Gastrocnemius medialis (tissue), 4 donors: ENCODE measurements at regions not wholly inside any gene's neighbourhood (a gene's known extent, or its start where the extent isn't known, plus 50 kb on each side); places are given as distances from the start of the nearest gene placed in this dataset.
A peak's percentile ranks its signal among the peaks of the same experiment; 100 is the strongest.
"Not testable (repeated sequence)": the region's sequence is repeated elsewhere in the genome, so short reads cannot be mapped to it uniquely, and the experiment has no call there.

Source experiments
- ATAC-seq, 2 donors: fragments of 150-250 bp; one replicate each; pipeline ENCODE4 v1.9.1; 2016
- DNase-seq, 2 donors: peaks; one replicate each; pipeline ENCODE4 v3.0.0-alpha.2; 2019
- H3K27ac ChIP-seq, 4 donors: fragments of 200-600 bp; sonication (generic); 1 replicate in 1 of 4; 2 replicates in 3 of 4; pipeline ENCODE4 v1.5.1; 2016 to 2018; ENCODE audit warnings: mild to moderate bottlenecking in 2 of 4, moderate library complexity in 1 of 4
- H3K27me3 ChIP-seq, 3 donors: fragments of 200-600 bp; sonication (generic) in 2 of 3; 1 replicate in 1 of 3; 2 replicates in 2 of 3; pipeline versions ENCODE4 v1.5.1 to v1.6.0; 2016 to 2019; ENCODE audit warnings: mild to moderate bottlenecking in 1 of 3, moderate library complexity in 1 of 3
- H3K36me3 ChIP-seq, 2 donors: fragments of 200-600 bp; sonication (generic) in 1 of 2; one replicate each; pipeline ENCODE4 v1.5.1; 2017 to 2018
- H3K4me1 ChIP-seq, 2 donors: fragments of 200-600 bp; sonication (generic) in 1 of 2; one replicate each; pipeline ENCODE4 v1.5.1; 2016 to 2017; ENCODE audit warnings: mild to moderate bottlenecking in 2 of 2
- H3K4me3 ChIP-seq, 4 donors: fragments of 200-600 bp; sonication (generic) in 3 of 4; 1 replicate in 1 of 4; 2 replicates in 3 of 4; pipeline ENCODE4 v1.5.1; 2016 to 2019; ENCODE audit warnings: mild to moderate bottlenecking in 2 of 4
- H3K9me3 ChIP-seq, 3 donors: fragments of 200-600 bp; sonication (generic) in 2 of 3; 1 replicate in 1 of 3; 2 replicates in 2 of 3; pipeline ENCODE4 v1.5.1; 2016 to 2019
- POLR2A ChIP-seq, 2 donors: fragments of 450-650 bp; IDR thresholded peaks; one replicate each; pipeline ENCODE4 v1.6.1; 2017; ENCODE audit warnings: antibody characterized with exemption in 2 of 2, mild to moderate bottlenecking in 2 of 2, moderate library complexity in 2 of 2
- in situ Hi-C, 4 donors: fragments of 200-750 bp; cut with MboI; loops; one replicate each; pipeline versions ENCODE4 v1.15.0 to v1.8.0; 2017; ENCODE audit warnings: low sequenced_read_pairs in 4 of 4
- intact Hi-C: fragments of 100-400 bp; cut with DNase I; formaldehyde crosslinking; loops from one replicate; pipeline ENCODE4 v1.15.1; 2023; ENCODE audit warnings: low total_unique reads
- TF ChIP-seq, protein P1 (sequence below), 5 experiments: fragments of 450-650 bp in 3 of 5; fragments of 200-600 bp in 2 of 5; sonication (generic) in 2 of 5; IDR thresholded peaks in 4 of 5; conservative IDR thresholded peaks in 1 of 5; 1 replicate in 4 of 5; 2 replicates in 1 of 5; pipeline ENCODE4 v1.5.1; 2016 to 2019; ENCODE audit warnings: antibody characterized with exemption in 5 of 5, mild to moderate bottlenecking in 3 of 5, moderate library complexity in 3 of 5

DNA sequence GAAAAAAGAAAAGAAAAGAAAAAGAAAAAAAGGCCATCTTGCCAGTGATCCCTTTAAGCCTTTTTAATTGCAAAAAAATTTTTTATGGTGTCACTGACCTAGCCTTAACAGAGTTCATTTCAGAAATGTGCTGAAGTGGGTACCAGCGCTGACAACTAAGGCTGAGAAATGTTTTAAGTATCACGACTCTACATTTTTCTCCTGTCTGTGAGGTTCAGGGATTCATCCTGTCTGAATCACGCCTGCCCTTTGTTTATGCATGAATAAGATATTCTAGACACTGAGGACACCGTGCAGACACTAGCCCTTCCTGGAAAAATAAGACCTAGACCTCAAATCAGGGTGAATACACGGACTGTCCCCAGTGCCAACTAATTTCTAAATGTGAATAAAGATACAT is 154.4 kb upstream of the NOCT start:
- no peaks in the 10 kb centered on the region for H3K36me3 ChIP-seq
- H3K27me3 ChIP-seq, result no peaks in the 10 kb centered on the region
- H3K9me3 ChIP-seq, result no peaks in the 10 kb centered on the region
- in situ Hi-C loops, result loop anchor here in 1 of 4 donors (25.0 kb wide), 1 partner anchor 1049 kb away; no protein-coding TSS in a partner anchor
- TF ChIP-seq, protein P1, sequence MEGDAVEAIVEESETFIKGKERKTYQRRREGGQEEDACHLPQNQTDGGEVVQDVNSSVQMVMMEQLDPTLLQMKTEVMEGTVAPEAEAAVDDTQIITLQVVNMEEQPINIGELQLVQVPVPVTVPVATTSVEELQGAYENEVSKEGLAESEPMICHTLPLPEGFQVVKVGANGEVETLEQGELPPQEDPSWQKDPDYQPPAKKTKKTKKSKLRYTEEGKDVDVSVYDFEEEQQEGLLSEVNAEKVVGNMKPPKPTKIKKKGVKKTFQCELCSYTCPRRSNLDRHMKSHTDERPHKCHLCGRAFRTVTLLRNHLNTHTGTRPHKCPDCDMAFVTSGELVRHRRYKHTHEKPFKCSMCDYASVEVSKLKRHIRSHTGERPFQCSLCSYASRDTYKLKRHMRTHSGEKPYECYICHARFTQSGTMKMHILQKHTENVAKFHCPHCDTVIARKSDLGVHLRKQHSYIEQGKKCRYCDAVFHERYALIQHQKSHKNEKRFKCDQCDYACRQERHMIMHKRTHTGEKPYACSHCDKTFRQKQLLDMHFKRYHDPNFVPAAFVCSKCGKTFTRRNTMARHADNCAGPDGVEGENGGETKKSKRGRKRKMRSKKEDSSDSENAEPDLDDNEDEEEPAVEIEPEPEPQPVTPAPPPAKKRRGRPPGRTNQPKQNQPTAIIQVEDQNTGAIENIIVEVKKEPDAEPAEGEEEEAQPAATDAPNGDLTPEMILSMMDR (IDR thresholded peaks at IDR 0.05 in 4 of 5, conservative IDR thresholded peaks at IDR 0.05 in 1 of 5), result no peak
- no peak for TF ChIP-seq POLR2A (IDR thresholded peaks at IDR 0.05)
- H3K27ac ChIP-seq, result no peak overlapping the region
- H3K4me3 ChIP-seq, result no peak overlapping the region
- ATAC-seq, result no peak
- no peaks in the 10 kb centered on the region for H3K4me1 ChIP-seq
- no peak for DNase-seq
- intact Hi-C loops, result no loop called here

DNA sequence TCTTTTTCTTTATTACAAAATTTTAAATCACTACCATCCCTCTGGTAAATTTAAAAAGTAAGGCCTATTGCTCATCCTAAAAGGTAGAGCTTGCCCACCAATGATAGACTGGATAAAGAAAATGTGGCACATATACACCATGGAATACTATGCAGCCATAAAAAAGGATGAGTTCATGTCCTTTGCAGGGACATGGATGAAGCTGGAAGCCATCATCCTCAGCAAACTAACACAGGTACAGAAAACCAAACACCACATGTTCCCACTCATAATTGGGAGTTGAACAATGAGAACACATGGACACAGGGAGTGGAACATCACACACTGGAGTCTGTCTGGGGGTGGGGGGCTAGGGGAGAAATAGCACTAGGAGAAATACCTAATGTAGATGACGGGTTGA is 155.2 kb upstream of the NOCT start:
- intact Hi-C loops, ATAC-seq, H3K36me3 ChIP-seq, H3K4me1 ChIP-seq, DNase-seq, H3K4me3 ChIP-seq, H3K27me3 ChIP-seq, H3K27ac ChIP-seq, H3K9me3 ChIP-seq: not testable (repeated sequence)
- in situ Hi-C loops, result loop anchor here in 1 of 4 donors (25.0 kb wide), 1 partner anchor 1048 kb away; no protein-coding TSS in a partner anchor

DNA sequence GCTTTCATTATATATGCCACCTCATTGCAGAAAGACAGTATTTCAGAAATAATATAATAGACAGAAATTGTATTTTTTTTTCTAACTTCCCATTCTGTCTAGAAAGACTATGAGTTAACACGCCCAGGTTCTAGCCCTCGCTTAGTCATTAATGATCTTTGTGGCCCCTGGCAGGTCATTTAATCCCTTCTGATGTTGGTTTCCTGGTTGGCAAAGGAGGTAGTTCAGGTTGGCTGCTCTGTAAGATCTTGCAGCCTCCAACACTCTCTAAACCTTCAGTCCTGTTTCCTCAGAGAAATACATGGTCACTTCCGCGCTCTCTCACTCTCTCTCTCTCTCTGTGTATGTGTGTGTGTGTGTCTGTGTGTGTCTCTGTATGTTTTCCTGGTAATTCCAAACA is 156.3 kb upstream of the NOCT start:
- Histone ChIP-seq H3K36me3 (no peaks in the 10 kb centered on the region), H3K27ac (no peak overlapping the region), H3K4me1 (no peaks in the 10 kb centered on the region), H3K9me3 (no peaks in the 10 kb centered on the region), H3K27me3 (no peaks in the 10 kb centered on the region), H3K4me3 (no peak overlapping the region)
- DNase-seq, result no peak
- intact Hi-C loops, result no loop called here
- TF ChIP-seq, protein P1 (IDR thresholded peaks at IDR 0.05 in 4 of 5, conservative IDR thresholded peaks at IDR 0.05 in 1 of 5), result no peak
- no peak for TF ChIP-seq POLR2A (IDR thresholded peaks at IDR 0.05)
- no peak for ATAC-seq
- in situ Hi-C loops, result loop anchor here in 1 of 4 donors (25.0 kb wide), 1 partner anchor 1047 kb away; no protein-coding TSS in a partner anchor

DNA sequence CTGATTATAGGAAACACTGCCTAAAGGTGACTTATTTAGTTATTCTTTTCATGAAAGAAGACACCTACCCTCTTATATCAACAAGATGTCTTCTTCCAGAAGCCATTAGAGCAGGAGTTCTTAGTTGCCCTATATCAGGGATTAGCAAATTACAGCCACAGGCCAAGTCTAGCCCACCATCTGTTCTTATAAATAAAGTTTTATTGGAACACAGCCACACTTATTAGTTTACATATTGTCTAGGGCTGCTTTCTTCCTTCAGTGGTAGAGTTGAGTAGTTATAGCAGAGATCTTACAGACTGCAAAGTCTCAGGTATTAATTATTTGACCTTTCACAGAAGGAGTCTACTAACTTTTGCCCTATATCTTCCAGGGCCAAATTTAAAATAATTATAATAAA is 157.2 kb upstream of the NOCT start:
- DNase-seq (no peak), ATAC-seq (no peak)
- TF ChIP-seq POLR2A (IDR thresholded peaks at IDR 0.05), result no peak
- TF ChIP-seq, protein P1 (IDR thresholded peaks at IDR 0.05 in 4 of 5, conservative IDR thresholded peaks at IDR 0.05 in 1 of 5), result no peak
- in situ Hi-C loops, result loop anchor here in 1 of 4 donors (25.0 kb wide), 1 partner anchor 1046 kb away; no protein-coding TSS in a partner anchor
- H3K4me1 ChIP-seq, result no peaks in the 10 kb centered on the region
- H3K9me3 ChIP-seq, result no peaks in the 10 kb centered on the region
- no peaks in the 10 kb centered on the region for H3K27me3 ChIP-seq
- H3K4me3 ChIP-seq, result no peak overlapping the region
- intact Hi-C loops, result no loop called here
- no peaks in the 10 kb centered on the region for H3K36me3 ChIP-seq
- H3K27ac ChIP-seq, result no peak overlapping the region

DNA sequence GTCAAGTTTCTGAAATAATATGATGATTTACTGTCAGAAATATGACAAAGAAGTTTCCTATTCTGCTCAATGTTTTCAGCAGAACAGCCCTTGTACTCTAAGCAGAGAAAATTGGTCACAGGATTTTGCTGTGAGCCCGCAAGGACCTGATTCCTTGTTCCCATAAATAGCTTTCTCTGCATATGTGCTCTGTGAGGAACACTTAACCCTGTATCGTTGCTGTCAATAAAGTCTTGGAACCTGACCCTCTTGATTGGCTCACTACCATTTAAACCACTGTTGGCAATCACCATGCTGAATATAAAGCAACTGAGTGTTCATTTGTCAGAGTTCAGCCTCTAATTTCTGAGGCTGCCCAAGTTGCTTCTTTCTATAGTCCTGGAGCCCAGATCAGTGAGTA is 158.2 kb upstream of the NOCT start:
- TF ChIP-seq, protein P1 (IDR thresholded peaks at IDR 0.05 in 4 of 5, conservative IDR thresholded peaks at IDR 0.05 in 1 of 5), result no peak
- TF ChIP-seq POLR2A (IDR thresholded peaks at IDR 0.05), result no peak
- Histone ChIP-seq H3K27ac (no peak overlapping the region), H3K27me3 (no peaks in the 10 kb centered on the region), H3K9me3 (no peaks in the 10 kb centered on the region), H3K4me3 (no peak overlapping the region), H3K4me1 (no peaks in the 10 kb centered on the region), H3K36me3 (no peaks in the 10 kb centered on the region)
- DNase-seq (no peak), ATAC-seq (peak in 1 of 2 donors; percentile 80)
- in situ Hi-C loops (loop anchor here in 1 of 4 donors (25.0 kb wide), 1 partner anchor 1045 kb away; no protein-coding TSS in a partner anchor), intact Hi-C loops (no loop called here)
